B cell (primary cell): ENCODE measurements at regions not wholly inside any gene's neighbourhood (a gene's known extent, or its start where the extent isn't known, plus 50 kb on each side); places are given as distances from the start of the nearest gene placed in this dataset.

Experiments used
- ATAC-seq: fragments of 200-7000 bp; cut with Tn5 transposase; one replicate; pipeline ENCODE4 v1.10.0; 2021; ENCODE audit warnings: low read depth, mild to moderate bottlenecking, moderate number of reproducible peaks, moderate library complexity
- CTCF ChIA-PET: fragments of 350-600 bp; sonication (Branson Sonifier 250); formaldehyde crosslinking; loops from one replicate; lab custom pipeline; 2021; ENCODE audit warnings: antibody characterized with exemption, inconsistent platforms; lab: Charles Lee
- POLR2A ChIA-PET: fragments of 350-600 bp; sonication (Branson Sonifier 250); formaldehyde crosslinking; loops from one replicate; lab custom pipeline; 2021; ENCODE audit warnings: antibody characterized with exemption; lab: Charles Lee
- DNase-seq: peaks from one replicate; pipeline ENCODE4 v3.0.0; 2013
- H2AFZ ChIP-seq: 2 replicates; pipeline ENCODE4 v1.6.1; 2012; ENCODE audit warnings: mild to moderate bottlenecking, low read depth, low read length; ENCODE audit not compliant: insufficient read depth, poor library complexity, severe bottlenecking
- H3K27ac ChIP-seq, 2 donors: 1 replicate in 1 of 2; 2 replicates in 1 of 2; pipeline ENCODE4 v1.5.1; 2012 to 2013; ENCODE audit warnings: low read length in 2 of 2, mild to moderate bottlenecking in 2 of 2, moderate library complexity in 1 of 2
- H3K27me3 ChIP-seq, 4 experiments: fragments of 200-600 bp in 1 of 4; sonication (generic) in 1 of 4; replicated peaks in 1 of 4; 1 replicate in 2 of 4; 2 replicates in 2 of 4; pipeline versions ENCODE4 v1.6.1 to v1.7.0; 2013 to 2016; ENCODE audit warnings: low read length in 3 of 4, mild to moderate bottlenecking in 2 of 4, mixed read lengths in 1 of 4, moderate library complexity in 1 of 4; ENCODE audit not compliant: insufficient read depth in 4 of 4, control insufficient read depth in 3 of 4; ENCODE audit errors: control extremely low read depth in 1 of 4
- H3K36me3 ChIP-seq, 2 experiments: replicated peaks in 1 of 2; 1 replicate in 1 of 2; 2 replicates in 1 of 2; pipeline versions ENCODE4 v1.6.1 to v1.7.1; 2013; ENCODE audit warnings: low read length in 1 of 2; ENCODE audit not compliant: insufficient read depth in 2 of 2, control insufficient read depth in 1 of 2; ENCODE audit errors: control extremely low read depth in 1 of 2, extremely low read depth in 1 of 2
- H3K4me1 ChIP-seq, 2 donors: fragments of 200-600 bp in 1 of 2; sonication (generic) in 1 of 2; 1 replicate in 1 of 2; 2 replicates in 1 of 2; pipeline versions ENCODE4 v1.5.1 to v1.6.1; 2013 to 2017; ENCODE audit warnings: low read length in 2 of 2; ENCODE audit not compliant: control insufficient read depth in 2 of 2, insufficient read depth in 2 of 2
- H3K4me2 ChIP-seq: replicated peaks from 2 replicates; pipeline ENCODE3; 2012; ENCODE audit warnings: mild to moderate bottlenecking, low read depth, low read length; ENCODE audit not compliant: poor library complexity, severe bottlenecking
- H3K4me3 ChIP-seq, 5 experiments: fragments of 200-600 bp in 1 of 5; sonication (generic) in 1 of 5; 1 replicate in 3 of 5; 2 replicates in 2 of 5; pipeline versions ENCODE4 v1.5.1 to v1.7.0; 2011 to 2016; ENCODE audit warnings: low read length in 4 of 5, mild to moderate bottlenecking in 4 of 5, low read depth in 2 of 5, control low read depth in 1 of 5, moderate library complexity in 1 of 5; ENCODE audit not compliant: insufficient read depth in 1 of 5; ENCODE audit errors: control extremely low read depth in 1 of 5, extremely low read depth in 1 of 5
- H3K79me2 ChIP-seq: fragments of 200-600 bp; sonication (generic); one replicate; pipeline ENCODE4 v1.6.0; 2016; ENCODE audit warnings: low read length; ENCODE audit not compliant: control insufficient read depth, insufficient read depth
- H3K9ac ChIP-seq: fragments of 200-600 bp; sonication (generic); 2 replicates; pipeline ENCODE4 v1.6.1; 2017; ENCODE audit warnings: mild to moderate bottlenecking, low read length, moderate library complexity
- H3K9me3 ChIP-seq, 3 donors: one replicate each; pipeline versions ENCODE4 v1.6.1 to v1.7.1; 2013; ENCODE audit warnings: low read length in 2 of 3; ENCODE audit not compliant: control insufficient read depth in 2 of 3, insufficient read depth in 1 of 3; ENCODE audit errors: control extremely low read depth in 1 of 3
- H4K20me1 ChIP-seq: 2 replicates; pipeline ENCODE4 v1.6.0; 2012; ENCODE audit warnings: mild to moderate bottlenecking, low read length; ENCODE audit not compliant: insufficient read depth, control insufficient read depth, poor library complexity, severe bottlenecking
- H3K27ac Mint-ChIP-seq: one replicate; pipeline ENCODE4 v1.8.0; 2021; ENCODE audit warnings: mixed read lengths
- H3K27me3 Mint-ChIP-seq: one replicate; pipeline ENCODE4 v1.8.0; 2021; ENCODE audit warnings: mixed read lengths
- H3K4me1 Mint-ChIP-seq: one replicate; pipeline ENCODE4 v1.8.0; 2021; ENCODE audit warnings: mixed read lengths
- H3K4me3 Mint-ChIP-seq: one replicate; pipeline ENCODE4 v1.8.0; 2021; ENCODE audit warnings: mixed read lengths
- H3K9me3 Mint-ChIP-seq: one replicate; pipeline ENCODE4 v1.8.0; 2022; ENCODE audit warnings: mixed read lengths; ENCODE audit not compliant: insufficient read depth
- CTCF ChIP-seq: fragments of 200-600 bp; IDR thresholded peaks from one replicate; pipeline ENCODE4 v1.8.0; 2022; ENCODE audit warnings: antibody characterized with exemption, mild to moderate bottlenecking
- EZH2 ChIP-seq: IDR thresholded peaks from 2 replicates; pipeline ENCODE4 v1.6.1; 2012; ENCODE audit warnings: borderline replicate concordance, low read depth, mild to moderate bottlenecking, moderate library complexity, low read length; ENCODE audit not compliant: insufficient read depth, poor library complexity, severe bottlenecking
- WGBS: methylation state at CpG from one replicate; pipeline ENCODE4 v1.1.5; 2013; ENCODE audit warnings: missing lambda C conversion rate; ENCODE audit not compliant: insufficient coverage; 5-methylcytosine and 5-hydroxymethylcytosine counted together
- intact Hi-C: fragments of 100-400 bp; cut with micrococcal nuclease; formaldehyde crosslinking; loops from one replicate; pipeline ENCODE4 v1.10.0; 2022

- Histone ChIP-seq H4K20me1 (no peaks in the 10 kb centered on the region), H3K9me3 (peaks cover 0 to 6% (median 0%) of the 10 kb centered on the region in 3 donors), H3K79me2 (no peaks in the 10 kb centered on the region), H3K36me3 (no peaks in the 10 kb centered on the region), H3K4me1 (no peaks in the 10 kb centered on the region), H3K9ac (no peak overlapping the region), H3K4me3 (no peak overlapping the region), H3K27me3 (no peaks in the 10 kb centered on the region), H3K27ac (no peak overlapping the region), H2AFZ (no peak overlapping the region), H3K4me2 (no peak overlapping the region)
- Mint-ChIP-seq H3K9me3 (peaks cover 2% of the 10 kb centered on the region), H3K27ac (no peak overlapping the region), H3K4me3 (no peak overlapping the region), H3K27me3 (peaks cover 3% of the 10 kb centered on the region), H3K4me1 (no peaks in the 10 kb centered on the region)
- CTCF ChIA-PET, result no interaction called here
- POLR2A ChIA-PET, result no interaction called here
- TF ChIP-seq CTCF, result no peak
- TF ChIP-seq EZH2, result no peak
- DNase-seq (no peak), ATAC-seq (no peak)
- intact Hi-C loops, result no loop called here
Measured at GRCh38 chr10:84693006-84693405, 364.6 kb downstream of the CCSER2 start.

GRCh38 chr10:84695902-84696301 is 367.5 kb downstream of the CCSER2 start:
- DNase-seq (no peak), ATAC-seq (no peak)
- CTCF ChIA-PET, result no interaction called here
- peaks cover 5% of the 10 kb centered on the region for H3K27me3 Mint-ChIP-seq
- no peak overlapping the region for H2AFZ ChIP-seq
- POLR2A ChIA-PET, result no interaction called here
- H3K36me3 ChIP-seq, result no peaks in the 10 kb centered on the region
- WGBS, result 88% methylated on average over 3 of the region's 3 CpGs
- H3K4me3 ChIP-seq, result no peak overlapping the region
- no peaks in the 10 kb centered on the region for H4K20me1 ChIP-seq
- no peak overlapping the region for H3K9ac ChIP-seq
- intact Hi-C loops, result no loop called here
- H3K9me3 ChIP-seq, result peaks cover 0 to 6% (median 0%) of the 10 kb centered on the region in 3 donors
- no peaks in the 10 kb centered on the region for H3K79me2 ChIP-seq
- H3K27ac ChIP-seq, result no peak overlapping the region
- peaks cover 2% of the 10 kb centered on the region for H3K9me3 Mint-ChIP-seq
- no peaks in the 10 kb centered on the region for H3K4me1 ChIP-seq
- H3K4me1 Mint-ChIP-seq, result no peaks in the 10 kb centered on the region
- H3K4me3 Mint-ChIP-seq, result no peak overlapping the region
- no peak overlapping the region for H3K4me2 ChIP-seq
- H3K27me3 ChIP-seq, result no peaks in the 10 kb centered on the region
- H3K27ac Mint-ChIP-seq, result no peak overlapping the region
- TF ChIP-seq EZH2 (no peak), CTCF (no peak)
